Activated T-cell treated with anti-CD3 and anti-CD28 coated beads for 1 hour (primary cell): ENCODE measurements at regions not wholly inside any gene's neighbourhood (a gene's known extent, or its start where the extent isn't known, plus 50 kb on each side); places are given as distances from the start of the nearest gene placed in this dataset.

Experiments
- DNase-seq: peaks from one replicate; pipeline ENCODE4 v3.0.0-alpha.2; 2020; ENCODE audit warnings: low read depth

DNA sequence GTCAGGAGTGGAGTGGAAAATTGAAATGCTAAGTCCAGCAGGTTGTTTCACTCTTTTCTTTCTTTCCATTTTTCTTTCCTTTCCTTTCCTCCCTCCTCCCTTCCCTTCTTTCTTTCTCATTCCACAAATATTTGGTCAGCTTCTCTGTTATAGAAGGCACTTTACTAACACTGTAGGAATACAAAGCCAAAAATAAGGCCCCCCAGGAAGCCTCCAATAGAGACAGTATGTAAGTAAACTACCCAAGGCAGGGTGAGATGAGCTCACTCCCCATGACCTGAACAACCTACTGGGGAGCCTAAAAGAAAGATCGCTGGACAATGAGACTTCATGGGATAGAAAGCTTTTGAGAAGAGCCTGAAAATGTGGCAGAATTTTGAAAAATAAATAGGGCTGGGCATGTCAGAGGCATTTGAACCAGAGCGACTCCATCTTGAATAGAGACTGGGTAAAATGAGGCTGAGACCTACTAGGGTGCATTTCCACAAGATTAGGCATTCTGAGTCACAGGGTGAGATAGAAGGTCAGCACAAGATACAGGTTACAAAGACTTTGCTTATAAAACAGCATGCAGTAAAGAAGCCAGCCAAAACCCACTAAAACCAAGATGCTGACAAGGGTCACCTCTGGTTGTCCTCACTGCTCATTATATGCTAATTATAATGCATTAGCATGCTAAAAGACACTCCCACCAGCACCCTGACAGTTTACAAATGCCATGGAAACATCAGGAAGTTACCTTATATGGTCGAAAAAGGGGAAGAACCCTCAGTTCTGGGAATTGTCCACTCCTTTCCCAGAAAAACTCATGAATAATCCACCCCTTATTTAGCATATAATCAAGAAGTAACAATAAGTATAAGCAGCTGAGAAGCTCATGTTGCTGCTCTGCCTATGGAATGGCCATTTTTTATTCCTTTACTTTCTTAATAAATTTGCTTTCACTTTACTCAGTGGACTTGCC lies 158.9 kb upstream of the EGFLAM start:
- DNase-seq: no peak

GRCh38 chr5:38094889-38095288 lies 163.5 kb upstream of the EGFLAM start:
- no peak for DNase-seq

GRCh38 chr5:38093855-38094254 lies 164.5 kb upstream of the EGFLAM start:
- DNase-seq: no peak

DNA sequence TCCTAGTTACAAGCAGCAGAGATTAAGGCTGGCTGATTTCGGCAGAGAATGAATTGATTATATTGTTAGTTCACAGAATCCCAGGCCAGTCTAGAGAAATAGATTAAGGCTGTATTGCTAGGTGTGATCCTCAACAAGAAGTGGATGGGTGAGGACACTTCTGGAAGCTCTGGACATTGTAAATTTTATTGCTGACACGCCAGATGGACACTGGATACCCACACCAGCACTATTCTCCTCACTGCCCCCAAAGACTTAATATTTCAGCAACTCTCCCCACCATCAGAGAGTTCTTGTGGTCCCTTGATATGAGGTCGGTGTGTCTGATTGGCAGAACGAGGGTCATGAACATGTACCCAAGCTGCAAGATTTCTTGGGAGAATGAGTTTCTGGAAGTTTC lies 171.6 kb upstream of the EGFLAM start:
- no peak for DNase-seq

GRCh38 chr5:38079620-38080402 lies 178.5 kb upstream of the EGFLAM start:
- no peak for DNase-seq

DNA sequence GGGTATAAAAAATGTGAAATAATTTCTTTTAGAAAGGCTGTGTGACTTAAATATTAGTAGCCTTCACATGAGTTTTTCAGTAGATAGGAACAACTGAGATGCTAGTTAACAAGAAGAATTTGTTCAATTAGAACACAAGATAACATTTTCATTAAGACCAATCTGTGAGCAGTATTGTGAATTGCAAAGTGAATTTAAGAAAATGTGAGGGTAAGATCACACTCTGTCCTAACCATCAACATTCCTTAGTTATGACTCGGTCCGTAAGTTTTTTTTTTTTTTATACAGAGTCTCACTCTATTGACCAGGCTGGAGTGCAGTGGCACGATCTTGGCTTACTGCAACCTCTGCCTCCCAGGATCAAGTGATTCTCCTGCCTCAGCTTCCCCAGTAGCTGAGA lies 180.2 kb upstream of the EGFLAM start:
- DNase-seq: no peak

GRCh38 chr5:38077652-38078051 lies 180.7 kb upstream of the EGFLAM start:
- no peak for DNase-seq

- no peak for DNase-seq
These were observed 186.3 kb upstream of the EGFLAM start for GRCh38 chr5:38071831-38072694.

DNA sequence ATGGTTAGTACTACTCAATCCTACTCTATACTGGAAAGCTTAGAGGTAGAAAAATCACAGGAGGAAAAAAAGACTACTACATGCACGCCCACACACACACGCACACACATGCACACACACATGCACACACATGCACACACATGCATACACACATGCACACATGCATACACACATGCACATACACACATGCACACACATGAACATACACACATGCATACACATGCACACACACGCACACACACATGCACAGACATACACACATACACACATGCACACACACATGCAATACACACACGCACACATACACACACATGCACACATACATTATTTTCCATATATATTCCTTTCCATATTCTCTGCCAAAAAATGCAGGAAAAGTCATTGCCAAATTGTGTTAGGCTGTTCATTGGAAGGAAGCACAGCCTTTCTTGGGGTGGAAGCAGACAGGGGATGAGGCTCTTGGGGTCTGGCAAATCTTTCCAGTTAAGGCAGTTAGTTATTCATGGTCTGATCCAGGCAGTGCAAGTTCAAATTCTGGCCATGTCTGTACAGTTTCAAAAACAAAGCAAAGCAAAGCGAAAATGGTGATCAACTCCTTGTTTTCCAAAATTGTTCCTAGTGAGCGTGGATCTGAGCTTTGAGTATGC lies 187.9 kb upstream of the EGFLAM start:
- DNase-seq: no peak

GRCh38 chr5:38069360-38069759 lies 189.0 kb upstream of the EGFLAM start:
- no peak for DNase-seq

GRCh38 chr5:38060354-38060753 lies 198.0 kb upstream of the EGFLAM start:
- no peak for DNase-seq

DNA sequence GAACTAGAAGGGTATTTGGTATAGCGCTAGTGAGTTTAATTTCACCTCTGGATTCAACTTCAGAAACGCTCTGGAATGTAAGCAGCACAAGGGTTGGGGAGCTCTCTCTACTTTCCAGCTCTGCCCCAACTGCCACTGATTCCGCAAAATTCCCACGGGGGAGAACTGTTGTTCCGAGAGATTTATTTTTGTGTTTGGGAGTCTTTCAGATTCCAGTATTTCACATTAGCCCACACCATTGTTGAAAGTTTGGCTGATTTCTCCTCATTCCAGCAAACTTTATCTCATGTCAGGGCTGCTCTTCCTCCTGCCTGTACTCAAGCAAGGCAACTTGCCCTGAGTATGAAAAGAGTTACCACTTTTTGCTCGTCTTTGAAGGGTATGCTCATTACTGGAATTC lies 198.5 kb upstream of the EGFLAM start:
- DNase-seq: no peak

DNA sequence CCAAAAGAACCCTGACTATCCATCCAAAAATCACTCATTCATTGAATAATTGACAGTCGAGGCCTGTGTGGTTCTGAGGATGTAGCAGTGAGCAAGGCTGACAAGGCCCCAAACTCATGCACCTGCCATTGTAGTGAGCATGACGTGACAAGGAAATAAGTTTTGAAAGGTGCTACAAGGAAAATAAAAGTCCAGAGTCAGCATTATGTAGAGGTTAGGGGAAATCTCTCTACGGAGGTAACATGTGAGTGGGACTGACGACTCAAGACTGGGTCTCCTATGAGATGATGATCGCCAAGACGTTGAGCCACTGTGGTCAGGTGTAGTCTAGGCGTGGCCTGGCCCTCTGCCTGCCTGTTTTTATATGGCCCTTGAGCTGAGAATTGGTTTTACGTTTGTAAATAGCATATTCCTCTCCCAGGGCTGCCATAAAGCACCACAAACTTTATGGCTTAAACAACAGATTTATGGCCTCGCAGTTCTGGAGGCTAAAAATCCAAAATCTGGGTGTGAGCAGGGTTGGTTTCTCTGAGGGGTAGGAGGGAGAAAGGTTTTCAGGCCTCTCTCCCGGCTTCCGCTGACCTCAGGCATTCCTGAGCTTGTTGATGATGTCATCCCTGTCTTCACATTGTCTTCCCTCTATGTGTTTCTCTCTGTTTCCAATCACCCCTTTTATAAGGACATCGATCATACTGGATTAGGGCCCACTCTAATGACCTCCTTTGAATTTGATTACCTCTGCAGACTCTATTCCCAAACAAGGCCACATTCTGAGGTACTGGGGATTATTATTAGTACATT lies 206.4 kb upstream of the EGFLAM start:
- no peak for DNase-seq

GRCh38 chr5:38048400-38048799 lies 208.6 kb upstream of the GDNF start:
- no peak for DNase-seq

DNA sequence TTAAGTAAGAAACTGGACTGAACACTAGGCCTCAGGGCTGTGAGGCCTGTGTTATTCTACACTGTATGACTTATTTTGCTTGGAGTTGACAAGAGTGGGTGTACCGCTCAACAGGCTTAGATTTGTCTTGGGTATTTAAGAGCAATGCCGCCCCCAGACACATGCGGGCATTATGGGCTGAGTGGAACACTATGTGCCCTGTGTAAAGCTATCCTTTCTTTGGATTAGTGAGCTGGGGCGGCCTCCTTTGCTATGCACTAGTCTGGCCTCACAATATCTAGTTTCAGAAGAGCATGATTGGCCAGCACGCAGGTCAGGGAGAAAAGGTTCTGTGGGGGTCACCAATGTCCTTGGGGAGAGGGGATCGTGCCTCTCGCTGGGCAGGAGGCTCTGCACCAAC lies 206.3 kb upstream of the GDNF start:
- no peak for DNase-seq

DNA sequence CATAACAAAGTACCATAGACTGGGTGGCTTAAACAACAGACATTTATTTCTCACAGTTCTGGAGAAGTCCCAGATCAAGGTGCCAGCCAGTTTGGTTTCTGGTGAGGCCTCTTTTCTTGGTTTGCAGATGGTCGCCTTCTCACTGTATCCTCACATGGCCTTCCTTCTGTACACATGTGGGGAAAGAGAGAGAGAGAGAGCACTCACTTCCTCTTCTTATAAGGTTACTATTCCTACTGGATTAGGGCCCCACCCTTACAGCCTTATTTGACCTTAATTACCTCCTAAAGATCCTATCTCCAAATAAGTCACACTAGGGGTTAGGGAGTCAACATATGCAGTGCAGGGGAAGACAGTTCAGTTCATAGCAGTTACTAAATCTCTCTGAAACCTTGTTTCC lies 205.6 kb upstream of the GDNF start:
- no peak for DNase-seq

DNA sequence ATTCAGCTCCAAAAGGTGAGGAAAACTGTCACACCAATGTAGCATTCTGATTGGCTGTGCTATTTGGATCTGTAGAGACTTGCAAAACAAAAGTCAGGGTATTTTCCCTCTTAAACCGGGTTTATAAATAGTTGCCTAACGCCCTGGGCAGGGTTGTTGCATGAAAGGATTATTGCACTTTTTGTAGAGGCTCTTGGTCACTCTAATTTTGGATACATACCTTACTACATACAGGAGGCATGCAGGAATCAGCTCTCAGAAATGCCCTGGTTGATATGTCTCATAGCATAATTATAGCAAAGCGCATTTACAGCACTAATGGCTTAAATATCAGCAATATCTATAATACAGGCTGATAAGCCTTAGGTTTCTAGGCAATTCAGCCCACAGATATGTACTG lies 200.0 kb upstream of the GDNF start:
- DNase-seq: no peak

DNA sequence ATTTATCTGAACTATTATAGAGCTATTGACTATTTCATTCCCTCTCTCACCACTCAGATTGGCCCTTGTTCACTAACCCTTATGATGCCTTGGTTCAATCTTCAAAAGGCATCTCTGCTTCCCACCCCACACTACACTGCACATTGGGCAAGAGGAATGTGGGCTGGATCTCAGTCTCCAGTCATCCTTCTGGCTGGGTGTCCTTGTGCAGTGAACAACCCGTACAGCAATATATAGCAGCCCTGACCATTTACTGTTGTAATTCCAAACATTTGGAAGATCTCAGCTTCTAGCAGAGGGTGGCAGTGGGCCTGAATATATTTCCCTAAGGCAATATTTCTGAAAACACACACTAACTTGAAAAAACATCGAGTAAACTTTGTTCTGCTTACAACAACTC lies 199.2 kb upstream of the GDNF start:
- no peak for DNase-seq

- DNase-seq: no peak
These were observed 196.9 kb upstream of the GDNF start for GRCh38 chr5:38036765-38037164.

DNA sequence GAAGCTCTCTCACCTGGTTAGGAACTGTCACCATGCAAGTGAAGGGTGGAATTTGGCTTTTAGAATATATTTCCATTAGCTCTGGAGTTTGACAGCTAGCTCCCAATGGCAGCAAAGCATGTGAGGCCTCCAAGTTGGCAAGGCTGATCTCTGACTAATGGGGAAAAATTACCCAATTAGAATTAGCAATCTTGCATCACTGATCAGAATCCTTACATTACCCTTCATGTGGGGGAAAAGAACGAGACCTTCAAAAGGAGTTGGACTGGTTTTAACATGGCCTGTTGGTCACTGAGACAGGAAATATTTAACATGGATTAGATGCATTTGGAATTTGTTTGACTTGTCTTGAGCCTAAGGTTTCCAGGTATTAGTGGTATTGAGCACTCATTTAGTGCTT lies 192.3 kb upstream of the GDNF start:
- no peak for DNase-seq

GRCh38 chr5:38031304-38031703 lies 191.5 kb upstream of the GDNF start:
- DNase-seq: no peak
